HUES64 (cell line): ENCODE measurements at regions not wholly inside any gene's neighbourhood (a gene's known extent, or its start where the extent isn't known, plus 50 kb on each side); places are given as distances from the start of the nearest gene placed in this dataset.

Experiments
- H3K27ac ChIP-seq: 2 replicates; pipeline ENCODE4 v1.7.0; 2013; ENCODE audit warnings: low read depth, low read length, inconsistent platforms
- H3K27me3 ChIP-seq: 2 replicates; pipeline ENCODE4 v1.6.1; 2013; ENCODE audit warnings: mild to moderate bottlenecking, low read length; ENCODE audit not compliant: insufficient read depth
- H3K36me3 ChIP-seq: 2 replicates; pipeline ENCODE4 v1.6.1; 2013; ENCODE audit warnings: mild to moderate bottlenecking, low read length; ENCODE audit not compliant: insufficient read depth
- H3K4me1 ChIP-seq: 2 replicates; pipeline ENCODE4 v1.6.1; 2013; ENCODE audit warnings: mild to moderate bottlenecking, low read length, moderate library complexity; ENCODE audit not compliant: insufficient read depth
- H3K4me3 ChIP-seq: 2 replicates; pipeline ENCODE4 v1.5.1; 2013; ENCODE audit warnings: mild to moderate bottlenecking, low read length, moderate library complexity
- H3K9ac ChIP-seq: 2 replicates; pipeline ENCODE4 v1.6.1; 2013; ENCODE audit warnings: mild to moderate bottlenecking, low read depth, low read length
- H3K9me3 ChIP-seq: 2 replicates; pipeline ENCODE4 v1.6.1; 2013; ENCODE audit warnings: low read depth, low read length; ENCODE audit not compliant: insufficient read depth
- WGBS: fragments of 150-250, 120-280 bp; methylation state at CpG from one replicate; pipeline ENCODE4 v1.1.7; 2013; ENCODE audit warnings: missing lambda C conversion rate; 5-methylcytosine and 5-hydroxymethylcytosine counted together

- 96% methylated on average over 2 of the region's 2 CpGs for WGBS
- no peaks in the 10 kb centered on the region for H3K27me3 ChIP-seq
- H3K27ac ChIP-seq: no peak overlapping the region
- no peaks in the 10 kb centered on the region for H3K9me3 ChIP-seq
- H3K36me3 ChIP-seq: no peaks in the 10 kb centered on the region
- H3K4me3 ChIP-seq: no peak overlapping the region
- no peak overlapping the region for H3K9ac ChIP-seq
- no peaks in the 10 kb centered on the region; the same call in 1 of the 2 replicates for H3K4me1 ChIP-seq
Measured at GRCh38 chr5:119795768-119796167, 166.4 kb downstream of the FAM170A start.

DNA sequence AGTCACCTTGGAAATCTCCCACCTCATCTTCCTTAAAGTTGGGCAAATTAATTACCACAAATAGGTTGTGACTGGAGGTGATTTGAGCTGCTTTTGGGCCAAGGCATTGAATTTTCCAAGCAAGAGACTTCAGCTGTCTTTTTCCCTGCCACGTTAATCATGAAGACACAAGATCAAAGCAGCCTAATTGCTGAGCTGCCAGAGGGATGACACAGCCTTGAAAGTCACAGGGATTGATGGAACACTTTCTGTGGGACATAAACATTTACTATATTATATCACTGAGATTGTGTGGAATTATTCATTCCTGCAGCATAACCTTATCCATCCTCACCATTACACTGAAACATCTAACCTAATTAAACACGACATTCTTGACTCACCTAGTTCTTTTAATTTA lies 172.2 kb downstream of the FAM170A start:
- H3K9ac ChIP-seq: no peak overlapping the region
- H3K27me3 ChIP-seq: no peaks in the 10 kb centered on the region
- WGBS: 78% methylated on average over 1 of the region's 2 CpGs
- no peak overlapping the region for H3K4me3 ChIP-seq
- no peaks in the 10 kb centered on the region for H3K36me3 ChIP-seq
- H3K27ac ChIP-seq: no peak overlapping the region
- H3K9me3 ChIP-seq: no peaks in the 10 kb centered on the region
- no peaks in the 10 kb centered on the region; the same call in 1 of the 2 replicates for H3K4me1 ChIP-seq

GRCh38 chr5:119808024-119808423 lies 178.7 kb downstream of the FAM170A start:
- H3K27ac ChIP-seq: no peak overlapping the region
- H3K36me3 ChIP-seq: no peaks in the 10 kb centered on the region
- H3K27me3 ChIP-seq: no peaks in the 10 kb centered on the region
- 94% methylated on average over 2 of the region's 2 CpGs for WGBS
- H3K9me3 ChIP-seq: no peaks in the 10 kb centered on the region; the same call in 1 of the 2 replicates
- peaks cover 14% of the 10 kb centered on the region for H3K4me1 ChIP-seq
- no peak overlapping the region for H3K9ac ChIP-seq
- H3K4me3 ChIP-seq: no peak overlapping the region

DNA sequence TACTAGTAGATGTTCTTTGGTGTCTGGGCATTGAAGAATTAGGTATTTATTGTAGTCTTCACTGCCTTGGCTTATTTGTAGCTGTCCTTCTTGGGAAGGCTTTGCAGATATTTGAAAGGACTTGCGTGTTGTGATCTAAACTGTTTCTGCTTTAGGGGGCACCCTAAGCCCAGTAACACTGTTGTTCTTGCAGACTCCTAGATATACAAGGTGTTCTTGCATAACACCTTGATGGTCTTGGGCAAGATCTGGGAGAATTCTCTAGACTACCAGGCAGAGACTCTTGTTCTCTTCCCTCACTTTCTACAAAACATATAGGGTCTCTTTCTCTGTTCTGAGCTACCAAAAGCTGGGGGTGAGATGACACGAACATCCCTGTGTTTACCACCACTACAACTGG lies 179.1 kb downstream of the FAM170A start:
- Histone ChIP-seq H3K9ac (no peak overlapping the region), H3K9me3 (no peaks in the 10 kb centered on the region; the same call in 1 of the 2 replicates), H3K27me3 (no peaks in the 10 kb centered on the region), H3K27ac (no peak overlapping the region), H3K4me3 (no peak overlapping the region), H3K36me3 (no peaks in the 10 kb centered on the region), H3K4me1 (peaks cover 14% of the 10 kb centered on the region)
- WGBS: 94% methylated on average over 2 of the region's 2 CpGs

- H3K36me3 ChIP-seq: no peaks in the 10 kb centered on the region
- no peak overlapping the region for H3K27ac ChIP-seq
- H3K27me3 ChIP-seq: no peaks in the 10 kb centered on the region
- no peak overlapping the region for H3K4me3 ChIP-seq
- H3K9ac ChIP-seq: no peak overlapping the region
- H3K4me1 ChIP-seq: peaks cover 14% of the 10 kb centered on the region
- H3K9me3 ChIP-seq: no peaks in the 10 kb centered on the region; the same call in 1 of the 2 replicates
Measured at GRCh38 chr5:119810217-119810616, 180.9 kb downstream of the FAM170A start.

- peaks cover 14% of the 10 kb centered on the region for H3K4me1 ChIP-seq
- H3K27ac ChIP-seq: no peak overlapping the region
- no peaks in the 10 kb centered on the region; the same call in 1 of the 2 replicates for H3K9me3 ChIP-seq
- no peak overlapping the region for H3K4me3 ChIP-seq
- WGBS: 44% methylated on average over 3 of the region's 5 CpGs
- no peaks in the 10 kb centered on the region for H3K27me3 ChIP-seq
- no peak overlapping the region for H3K9ac ChIP-seq
- no peaks in the 10 kb centered on the region for H3K36me3 ChIP-seq
Measured at GRCh38 chr5:119811458-119811857, 182.1 kb downstream of the FAM170A start.

DNA sequence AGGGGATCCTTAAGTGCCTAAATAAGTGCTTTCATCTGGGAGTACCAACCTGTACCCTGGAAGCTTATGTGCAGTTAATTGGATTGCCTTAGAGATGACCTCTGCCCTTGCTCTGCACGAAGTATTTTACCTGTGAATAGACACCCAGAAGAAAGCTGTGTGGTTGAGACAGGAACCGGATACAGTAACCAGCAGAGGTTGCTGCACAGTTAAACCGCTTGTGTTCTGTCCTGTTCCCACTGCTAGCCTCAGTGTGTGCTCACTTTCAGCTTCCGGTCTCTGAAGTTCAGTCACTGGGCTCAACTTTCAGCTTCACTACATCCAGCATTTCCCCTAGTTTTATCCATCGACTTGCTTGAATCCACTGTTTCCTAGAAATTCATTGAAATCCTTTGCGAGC lies 185.3 kb downstream of the FAM170A start:
- Histone ChIP-seq H3K27ac (no peak overlapping the region), H3K36me3 (no peaks in the 10 kb centered on the region), H3K4me1 (peaks cover 14% of the 10 kb centered on the region), H3K27me3 (no peaks in the 10 kb centered on the region), H3K4me3 (no peak overlapping the region), H3K9me3 (no peaks in the 10 kb centered on the region), H3K9ac (no peak overlapping the region)
- WGBS: 92% methylated on average over 6 of the region's 6 CpGs

DNA sequence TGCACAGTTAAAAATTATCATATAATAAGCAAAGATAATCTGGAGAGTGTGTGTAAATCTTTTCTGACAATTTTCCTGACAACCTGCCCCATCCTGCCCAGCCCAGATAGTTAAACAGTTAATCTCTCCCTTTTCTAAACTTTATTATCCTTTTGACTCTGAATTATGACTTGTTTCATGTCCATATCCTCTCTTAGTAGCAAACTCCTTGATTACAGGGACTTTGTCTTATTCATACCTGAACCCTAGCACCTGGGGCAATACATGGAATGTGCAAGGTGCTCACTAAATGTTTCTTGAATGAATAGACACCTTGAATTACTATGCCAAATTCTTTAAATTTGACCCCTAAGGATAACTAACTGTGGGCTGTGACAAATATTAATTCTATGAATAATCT lies 186.7 kb downstream of the FAM170A start:
- no peak overlapping the region for H3K4me3 ChIP-seq
- no peaks in the 10 kb centered on the region for H3K27me3 ChIP-seq
- H3K9me3 ChIP-seq: no peaks in the 10 kb centered on the region
- H3K9ac ChIP-seq: no peak overlapping the region
- no peaks in the 10 kb centered on the region for H3K36me3 ChIP-seq
- no peak overlapping the region for H3K27ac ChIP-seq
- H3K4me1 ChIP-seq: peaks cover 11% of the 10 kb centered on the region

DNA sequence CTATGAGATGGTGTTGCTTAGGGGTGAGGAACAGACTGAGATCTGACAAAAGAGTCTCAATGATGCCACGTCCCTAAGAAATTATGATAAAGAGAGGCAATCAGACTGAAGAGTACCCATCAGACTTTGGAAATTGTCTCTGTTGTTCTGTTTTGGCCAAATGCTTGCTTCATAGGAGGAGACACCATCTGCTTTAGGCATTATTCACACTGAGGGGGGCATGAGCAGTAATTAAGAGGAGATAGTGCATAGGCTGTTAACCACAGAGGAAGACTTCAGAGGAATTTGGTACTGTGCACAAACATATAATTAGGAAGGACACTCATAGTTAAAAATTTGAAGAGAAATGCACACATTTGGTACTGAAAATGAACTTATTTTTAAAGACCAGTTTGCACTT lies 190.7 kb downstream of the FAM170A start:
- no peaks in the 10 kb centered on the region for H3K36me3 ChIP-seq
- no peak overlapping the region for H3K27ac ChIP-seq
- H3K9me3 ChIP-seq: no peaks in the 10 kb centered on the region
- no peaks in the 10 kb centered on the region for H3K27me3 ChIP-seq
- WGBS: 94% methylated on average over 1 of the region's 1 CpG
- no peak overlapping the region for H3K4me3 ChIP-seq
- no peak overlapping the region for H3K9ac ChIP-seq
- H3K4me1 ChIP-seq: no peaks in the 10 kb centered on the region

DNA sequence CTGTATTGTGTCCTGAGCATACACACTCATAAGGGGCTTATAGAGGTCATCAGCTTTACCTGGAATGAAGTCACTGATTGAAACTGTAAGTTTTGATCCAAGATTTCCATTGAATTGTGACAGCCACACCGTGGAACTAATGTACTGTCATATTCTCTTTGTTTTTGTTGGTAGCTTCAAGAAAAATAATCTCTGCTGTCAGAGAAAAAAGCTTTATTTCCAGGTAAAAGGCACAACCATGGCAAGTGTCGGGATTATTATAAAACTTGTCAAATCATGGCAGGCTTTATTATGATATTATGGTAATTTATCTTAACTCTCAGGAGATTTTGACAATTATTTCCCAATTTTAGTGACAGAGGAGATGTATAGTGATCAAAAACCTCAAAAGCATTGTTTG lies 191.2 kb downstream of the FAM170A start:
- no peaks in the 10 kb centered on the region for H3K4me1 ChIP-seq
- H3K9ac ChIP-seq: no peak overlapping the region
- H3K27me3 ChIP-seq: no peaks in the 10 kb centered on the region
- no peak overlapping the region for H3K27ac ChIP-seq
- H3K36me3 ChIP-seq: no peaks in the 10 kb centered on the region
- 77% methylated on average over 2 of the region's 2 CpGs for WGBS
- no peak overlapping the region for H3K4me3 ChIP-seq
- no peaks in the 10 kb centered on the region for H3K9me3 ChIP-seq

DNA sequence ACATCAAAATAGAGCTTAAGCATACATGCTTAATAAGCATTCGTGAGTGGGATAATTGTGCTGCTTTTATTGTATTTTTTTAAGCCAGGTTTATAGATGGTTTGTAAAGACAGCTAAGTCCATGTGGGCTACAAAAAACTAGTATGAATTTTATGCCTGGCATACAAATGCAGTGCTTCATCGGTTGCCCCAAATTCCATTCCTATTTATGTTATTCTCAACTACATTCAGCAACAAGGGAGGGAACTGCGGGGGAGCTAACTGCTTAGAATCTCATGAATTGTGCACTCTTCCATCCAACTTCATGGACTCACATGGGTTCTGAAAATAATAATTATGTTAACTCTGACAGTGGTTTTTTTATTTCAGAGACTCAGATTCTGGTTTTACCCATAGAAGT lies 199.2 kb downstream of the FAM170A start:
- Histone ChIP-seq H3K9ac (no peak overlapping the region), H3K27ac (no peak overlapping the region), H3K4me3 (no peak overlapping the region), H3K27me3 (no peaks in the 10 kb centered on the region), H3K36me3 (no peaks in the 10 kb centered on the region), H3K9me3 (no peaks in the 10 kb centered on the region), H3K4me1 (no peaks in the 10 kb centered on the region)
- 94% methylated on average over 3 of the region's 3 CpGs for WGBS

GRCh38 chr5:119829341-119829740 lies 200.0 kb downstream of the FAM170A start:
- Histone ChIP-seq H3K9me3 (no peaks in the 10 kb centered on the region), H3K4me3 (no peak overlapping the region), H3K36me3 (no peaks in the 10 kb centered on the region), H3K9ac (no peak overlapping the region), H3K4me1 (no peaks in the 10 kb centered on the region), H3K27ac (no peak overlapping the region), H3K27me3 (no peaks in the 10 kb centered on the region)
